ENCODE measurements at regions not wholly inside any gene's neighbourhood (a gene's known extent, or its start where the extent isn't known, plus 50 kb on each side); places are given as distances from the start of the nearest gene placed in this dataset.
"Not testable (repeated sequence)": the region's sequence is repeated elsewhere in the genome, so short reads cannot be mapped to it uniquely, and the experiment has no call there.

DNA sequence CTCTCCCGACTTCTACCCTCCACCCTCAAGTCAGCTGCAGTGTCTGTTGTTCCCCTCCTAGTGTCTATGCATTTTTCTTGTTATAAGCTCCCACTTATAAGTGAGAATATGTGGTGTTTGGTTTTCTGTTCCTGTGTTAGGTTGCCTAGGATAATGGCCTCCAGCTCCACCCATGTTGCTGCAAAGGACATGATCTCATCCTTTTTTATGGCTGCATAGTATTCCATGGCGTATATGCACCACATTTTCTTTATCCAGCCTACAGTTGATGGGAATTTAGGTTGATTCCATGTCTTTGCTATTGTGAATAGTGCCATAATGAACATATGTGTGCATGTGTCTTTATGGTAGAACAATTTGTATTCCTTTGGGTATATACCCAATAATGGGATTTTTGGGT lies 80.7 kb downstream of the SPTSSA start:
- H3K9me3 ChIP-seq; H3K27ac ChIP-seq; H3K27me3 ChIP-seq; DNase-seq; intact Hi-C loops (cut with DNase I); H3K36me3 ChIP-seq; ATAC-seq; H3K4me3 ChIP-seq; FAIRE-seq: not testable (repeated sequence)
- 90 to 98% methylated on average over 2 of the region's 2 CpGs for WGBS, 2 donors
- H3K4me1 ChIP-seq = peaks cover 0 to 17% (median 15%) of the 10 kb centered on the region in 3 donors

DNA sequence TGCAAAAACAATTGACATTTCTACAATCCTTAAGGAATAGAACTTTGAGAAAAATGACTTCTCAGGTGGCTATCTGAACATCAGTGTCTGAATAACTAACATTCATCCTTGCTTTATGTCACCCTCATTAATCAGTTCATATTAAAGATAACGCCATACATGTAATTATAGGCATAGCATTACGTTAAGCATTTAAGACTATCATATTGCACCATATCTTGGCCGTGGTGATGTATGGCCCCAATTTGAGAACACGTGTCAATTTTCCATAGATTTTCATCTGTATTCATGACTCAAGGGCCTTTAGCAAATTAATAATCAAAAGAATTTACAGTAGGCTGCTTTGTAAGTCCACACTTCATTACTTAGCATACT lies 81.6 kb downstream of the SPTSSA start:
- WGBS, 2 donors = 84 to 87% methylated on average over 4 of the region's 4 CpGs
- FAIRE-seq (no peak), DNase-seq (no peak), ATAC-seq (no peak)
- H3K36me3 ChIP-seq = no peaks in the 10 kb centered on the region
- TF ChIP-seq, protein P1, sequence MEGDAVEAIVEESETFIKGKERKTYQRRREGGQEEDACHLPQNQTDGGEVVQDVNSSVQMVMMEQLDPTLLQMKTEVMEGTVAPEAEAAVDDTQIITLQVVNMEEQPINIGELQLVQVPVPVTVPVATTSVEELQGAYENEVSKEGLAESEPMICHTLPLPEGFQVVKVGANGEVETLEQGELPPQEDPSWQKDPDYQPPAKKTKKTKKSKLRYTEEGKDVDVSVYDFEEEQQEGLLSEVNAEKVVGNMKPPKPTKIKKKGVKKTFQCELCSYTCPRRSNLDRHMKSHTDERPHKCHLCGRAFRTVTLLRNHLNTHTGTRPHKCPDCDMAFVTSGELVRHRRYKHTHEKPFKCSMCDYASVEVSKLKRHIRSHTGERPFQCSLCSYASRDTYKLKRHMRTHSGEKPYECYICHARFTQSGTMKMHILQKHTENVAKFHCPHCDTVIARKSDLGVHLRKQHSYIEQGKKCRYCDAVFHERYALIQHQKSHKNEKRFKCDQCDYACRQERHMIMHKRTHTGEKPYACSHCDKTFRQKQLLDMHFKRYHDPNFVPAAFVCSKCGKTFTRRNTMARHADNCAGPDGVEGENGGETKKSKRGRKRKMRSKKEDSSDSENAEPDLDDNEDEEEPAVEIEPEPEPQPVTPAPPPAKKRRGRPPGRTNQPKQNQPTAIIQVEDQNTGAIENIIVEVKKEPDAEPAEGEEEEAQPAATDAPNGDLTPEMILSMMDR (IDR thresholded peaks at IDR 0.05) = no peak
- H3K4me3 ChIP-seq = no peak overlapping the region
- H3K27ac ChIP-seq = peak overlapping the region in 2 of 4 donors; percentile 20 to 78
- intact Hi-C loops (cut with DNase I) = no loop called here
- peaks cover 0 to 18% (median 17%) of the 10 kb centered on the region in 3 donors for H3K4me1 ChIP-seq
- H3K9me3 ChIP-seq = no peaks in the 10 kb centered on the region
- H3K27me3 ChIP-seq = no peaks in the 10 kb centered on the region

DNA sequence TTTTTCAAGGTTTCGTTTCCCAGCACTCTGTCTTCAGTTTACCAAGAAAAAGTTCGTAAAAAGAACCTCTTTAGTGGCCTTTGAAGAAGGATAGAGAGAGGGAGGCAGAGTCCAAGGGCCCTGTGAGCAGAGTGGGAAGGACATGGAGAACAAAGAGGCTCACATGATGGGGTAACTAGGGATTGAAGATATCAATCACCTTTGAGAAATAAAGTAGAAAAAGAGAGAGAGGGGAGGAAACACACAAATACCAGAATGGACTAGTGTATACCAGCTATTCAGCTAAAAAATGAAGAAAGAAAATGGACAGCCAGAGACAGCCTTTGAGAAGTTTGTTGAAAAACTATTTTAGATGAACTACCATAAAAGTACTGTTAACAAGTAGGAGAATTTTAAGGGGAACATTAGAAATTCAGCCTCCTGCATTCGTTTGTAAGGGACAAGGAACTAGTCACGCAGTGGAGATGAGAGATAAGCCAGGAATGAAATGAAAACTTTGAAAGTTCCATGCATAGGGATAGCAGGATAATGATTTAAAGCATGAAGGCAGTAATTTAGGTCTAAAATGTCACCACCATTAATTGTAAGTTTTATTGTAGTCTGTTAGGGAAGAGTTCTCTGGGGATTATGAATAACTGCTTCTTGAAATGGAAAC lies 82.1 kb downstream of the SPTSSA start:
- WGBS, 2 donors = 15 to 16% methylated on average over 4 of the region's 4 CpGs
- ATAC-seq = peak; percentile 21 to 68 (median 42)
- H3K27ac ChIP-seq = peak overlapping the region; percentile 17 to 78 (median 44)
- no peaks in the 10 kb centered on the region for H3K36me3 ChIP-seq
- H3K9me3 ChIP-seq = no peaks in the 10 kb centered on the region
- TF ChIP-seq, protein P1 (IDR thresholded peaks at IDR 0.05) = no peak
- DNase-seq = no peak
- no peak overlapping the region for H3K4me3 ChIP-seq
- intact Hi-C loops (cut with DNase I) = loop anchor here in 1 of 3 donors (10.0 kb wide), 1 partner anchor 155 kb away; the partner anchor contains the start of gene EAPP
- no peaks in the 10 kb centered on the region for H3K27me3 ChIP-seq
- peaks cover 0 to 23% (median 22%) of the 10 kb centered on the region in 3 donors for H3K4me1 ChIP-seq
- FAIRE-seq = no peak

DNA sequence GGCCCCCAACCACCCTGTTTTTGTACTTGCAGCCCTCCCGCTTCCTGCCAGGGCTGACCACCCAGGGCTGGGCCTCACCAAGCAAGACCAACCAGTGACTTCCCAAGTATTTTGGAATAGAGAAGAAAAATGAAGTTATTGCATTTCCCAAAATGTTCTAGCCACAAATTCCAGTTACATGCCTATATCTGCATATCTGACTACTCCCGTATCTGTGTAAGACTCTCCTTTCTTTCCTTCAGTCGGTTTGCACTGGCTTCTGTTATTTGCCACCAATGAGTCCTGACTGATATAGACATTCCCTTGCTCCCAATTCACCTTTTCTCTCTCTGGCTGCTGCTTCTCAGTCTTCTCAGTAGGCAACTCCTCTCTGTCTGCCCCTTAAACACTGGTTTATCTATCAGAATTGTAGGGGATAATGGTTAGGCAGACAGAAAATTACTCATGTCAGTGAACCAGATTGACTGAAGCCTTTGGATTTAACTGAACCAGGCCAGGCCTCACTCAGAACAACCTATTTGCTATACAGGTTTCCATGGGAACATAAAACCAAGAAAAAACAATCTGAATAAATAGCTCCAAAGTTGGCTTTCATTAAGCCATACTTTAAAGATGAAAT lies 85.3 kb downstream of the SPTSSA start:
- H3K27me3 ChIP-seq = no peaks in the 10 kb centered on the region
- 90 to 92% methylated on average over 3 of the region's 3 CpGs for WGBS, 2 donors
- intact Hi-C loops (cut with DNase I) = loop anchor here in 1 of 3 donors (10.0 kb wide), 1 partner anchor 158 kb away; the partner anchor contains the start of gene EAPP
- H3K36me3 ChIP-seq = no peaks in the 10 kb centered on the region
- no peak for FAIRE-seq
- no peak for DNase-seq
- H3K4me3 ChIP-seq = no peak overlapping the region
- ATAC-seq = no peak
- TF ChIP-seq, protein P1 (IDR thresholded peaks at IDR 0.05) = no peak
- no peaks in the 10 kb centered on the region for H3K9me3 ChIP-seq
- H3K4me1 ChIP-seq = peaks cover 0 to 28% (median 28%) of the 10 kb centered on the region in 3 donors
- no peak overlapping the region for H3K27ac ChIP-seq

DNA sequence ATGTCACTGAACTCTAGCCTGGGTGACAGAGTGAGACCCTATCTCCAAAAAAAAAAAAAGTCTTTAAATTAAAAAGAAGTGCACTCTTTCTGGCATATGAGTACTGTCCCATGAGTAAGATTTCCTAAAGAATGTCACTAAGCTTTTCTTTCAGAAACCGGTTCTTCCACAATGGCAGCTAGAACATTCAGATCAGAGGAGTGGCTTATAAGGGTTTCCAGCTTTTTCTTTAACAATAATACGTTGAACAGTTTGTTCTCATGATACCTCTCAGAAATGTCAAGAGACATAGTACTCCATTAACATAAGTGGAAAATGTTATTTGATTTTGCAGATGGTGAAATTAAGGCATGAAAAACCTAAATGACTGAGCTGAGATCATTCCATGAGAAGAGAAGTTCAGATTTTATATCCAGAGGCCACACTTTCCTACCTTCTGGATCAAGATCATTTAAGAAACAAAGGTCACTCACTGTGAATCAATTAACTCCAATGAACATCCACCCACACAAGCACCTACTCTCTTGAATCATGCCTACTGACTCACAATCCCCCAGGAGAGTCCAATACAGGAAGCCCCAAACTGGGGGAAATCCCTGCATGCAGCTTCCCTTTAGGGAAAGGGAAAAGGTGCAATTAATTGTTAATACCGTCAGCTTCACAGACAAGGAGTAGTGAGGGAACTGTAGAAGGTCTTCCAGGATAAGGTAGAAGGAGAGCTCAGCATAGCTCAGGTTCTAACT lies 86.9 kb downstream of the SPTSSA start:
- Histone ChIP-seq H3K4me3 (no peak overlapping the region), H3K27ac (peak overlapping the region in 3 of 4 donors; percentile 17 to 62 (median 44)), H3K36me3 (no peaks in the 10 kb centered on the region), H3K27me3 (no peaks in the 10 kb centered on the region), H3K9me3 (no peaks in the 10 kb centered on the region), H3K4me1 (peaks cover 0 to 27% (median 25%) of the 10 kb centered on the region in 3 donors)
- DNase-seq (no peak), FAIRE-seq (no peak), ATAC-seq (peak in 3 of 4 donors; percentile 53 to 63 (median 57))
- intact Hi-C loops (cut with DNase I) = loop anchor here in 1 of 3 donors (10.0 kb wide), 1 partner anchor 160 kb away; the partner anchor contains the start of gene EAPP
- TF ChIP-seq, protein P1 (IDR thresholded peaks at IDR 0.05) = no peak
- 40 to 43% methylated on average over 3 of the region's 3 CpGs for WGBS, 2 donors

All from pancreas (tissue), 10 donors.